PC-3 (cell line): ENCODE measurements at regions not wholly inside any gene's neighbourhood (a gene's known extent, or its start where the extent isn't known, plus 50 kb on each side); places are given as distances from the start of the nearest gene placed in this dataset.
A peak's percentile ranks its signal among the peaks of the same experiment; 100 is the strongest.

Experiments used
- ATAC-seq: fragments of 200-7000 bp; cut with Tn5 transposase; 2 replicates; pipeline ENCODE4 v1.9.1; 2020; ENCODE audit warnings: mild to moderate bottlenecking, moderate library complexity
- BruUV-seq: library from RNA; stranded (reverse); fragments of 400-500 nt; replicated peaks from 2 replicates; lab custom pipeline; 2021; lab: Mats Ljungman, UMichigan
- CTCF ChIA-PET: fragments of 300-600 bp; sonication (Branson Sonifier 250); formaldehyde crosslinking; loops from one replicate; lab custom pipeline; 2022; ENCODE audit warnings: antibody characterized with exemption; lab: Charles Lee
- POLR2A ChIA-PET: fragments of 300-600 bp; sonication (Branson Sonifier 250); formaldehyde crosslinking; loops from one replicate; lab custom pipeline; 2022; ENCODE audit warnings: antibody characterized with exemption; ENCODE audit not compliant: unreplicated experiment; lab: Charles Lee
- DNase-seq: peaks from one replicate; pipeline ENCODE4 v3.0.0-alpha.2; 2015
- H2AFZ ChIP-seq: fragments of 300-600 bp; sonication (generic); 2 replicates; pipeline ENCODE4 v1.6.0; 2016; ENCODE audit warnings: antibody characterized with exemption, low read length
- H3F3A ChIP-seq: fragments of 300-600 bp; sonication (generic); one replicate; pipeline ENCODE4 v1.6.0; 2017; ENCODE audit warnings: antibody characterized with exemption, low read length, control low read depth, mild to moderate bottlenecking; ENCODE audit not compliant: unreplicated experiment
- H3K27ac ChIP-seq: fragments of 300-600 bp; sonication (generic); 2 replicates; pipeline ENCODE4 v1.5.1; 2016; ENCODE audit warnings: mild to moderate bottlenecking, low read length
- H3K27me3 ChIP-seq: fragments of 300-600 bp; sonication (generic); 2 replicates; pipeline ENCODE4 v1.6.1; 2016; ENCODE audit warnings: low read length, mixed read lengths
- H3K36me3 ChIP-seq: fragments of 300-600 bp; sonication (generic); 2 replicates; pipeline ENCODE4 v1.6.1; 2016; ENCODE audit warnings: low read depth, mixed run types, low read length, mixed read lengths
- H3K4me1 ChIP-seq: fragments of 300-600 bp; sonication (generic); 2 replicates; pipeline ENCODE4 v1.5.1; 2016; ENCODE audit warnings: low read length; ENCODE audit not compliant: insufficient read depth
- H3K4me2 ChIP-seq: fragments of 300-600 bp; sonication (generic); 2 replicates; pipeline ENCODE4 v1.6.0; 2016; ENCODE audit warnings: low read length
- H3K4me3 ChIP-seq: fragments of 300-600 bp; sonication (generic); 2 replicates; pipeline ENCODE4 v1.5.1; 2016; ENCODE audit warnings: mild to moderate bottlenecking, low read length, mixed read lengths
- H3K79me2 ChIP-seq: fragments of 300-600 bp; sonication (generic); 2 replicates; pipeline ENCODE4 v1.6.1; 2017; ENCODE audit warnings: low read length, mixed read lengths
- H3K9ac ChIP-seq: fragments of 300-600 bp; sonication (generic); 2 replicates; pipeline ENCODE4 v1.6.0; 2016; ENCODE audit warnings: mild to moderate bottlenecking, low read length
- H3K9me2 ChIP-seq: fragments of 300-600 bp; sonication (generic); replicated peaks from 2 replicates; pipeline ENCODE4 v1.6.1; 2016; ENCODE audit warnings: mixed run types, low read length, mixed read lengths
- H3K9me3 ChIP-seq: fragments of 300-600 bp; sonication (generic); 2 replicates; pipeline ENCODE4 v1.6.1; 2016; ENCODE audit warnings: low read length, mixed read lengths
- H4K20me1 ChIP-seq: fragments of 300-600 bp; sonication (generic); 2 replicates; pipeline ENCODE4 v1.6.1; 2016; ENCODE audit warnings: low read length, mixed read lengths
- CTCF ChIP-seq: fragments of 300-600 bp; sonication (generic); conservative IDR thresholded peaks from 2 replicates; pipeline ENCODE4 v1.5.1; 2017; ENCODE audit warnings: antibody characterized with exemption, low read depth, mild to moderate bottlenecking, low read length
- EZH2 ChIP-seq: fragments of 300-600 bp; sonication (generic); IDR thresholded peaks from one replicate; pipeline ENCODE4 v1.6.1; 2017; ENCODE audit warnings: antibody characterized with exemption, mild to moderate bottlenecking, low read length; ENCODE audit not compliant: unreplicated experiment
- EZH2phosphoT487 ChIP-seq: fragments of 300-600 bp; sonication (generic); IDR thresholded peaks from 2 replicates; pipeline ENCODE4 v1.6.1; 2018; ENCODE audit warnings: mild to moderate bottlenecking, antibody characterized with exemption, low read length, borderline replicate concordance
- intact Hi-C: fragments of 100-400 bp; cut with micrococcal nuclease; formaldehyde crosslinking; loops from 2 replicates; pipeline ENCODE4 v1.9.0; 2023

GRCh38 chr9:78130004-78130403, 98.4 kb upstream of the GNAQ start:
- no peak for ATAC-seq
- H3K4me3 ChIP-seq = no peak overlapping the region
- intact Hi-C loops = no loop called here
- H2AFZ ChIP-seq = no peak overlapping the region
- no peaks in the 10 kb centered on the region for H3F3A ChIP-seq
- H3K9me2 ChIP-seq = no peaks in the 10 kb centered on the region
- no peaks in the 10 kb centered on the region for H3K36me3 ChIP-seq
- CTCF ChIA-PET = no interaction called here
- POLR2A ChIA-PET = no interaction called here
- H3K27ac ChIP-seq = no peak overlapping the region
- H3K4me1 ChIP-seq = no peaks in the 10 kb centered on the region
- no peak overlapping the region for H3K9ac ChIP-seq
- no peaks in the 10 kb centered on the region for H3K27me3 ChIP-seq
- no peaks in the 10 kb centered on the region for H3K79me2 ChIP-seq
- DNase-seq = peak; percentile 25
- H3K9me3 ChIP-seq = no peaks in the 10 kb centered on the region
- TF ChIP-seq CTCF (peak; percentile 39; the same call in 1 of the 2 replicates), EZH2phosphoT487 (no peak)
- H4K20me1 ChIP-seq = no peaks in the 10 kb centered on the region
- BruUV-seq = no TSS peak
- H3K4me2 ChIP-seq = no peak overlapping the region

GRCh38 chr9:78127279-78128225, 95.9 kb upstream of the GNAQ start:
- POLR2A ChIA-PET = no interaction called here
- no peak for ATAC-seq
- BruUV-seq = no TSS peak

More at GRCh38 chr9:78127279-78128225, 95.9 kb upstream of the GNAQ start:
- Histone ChIP-seq H3K4me1 (peaks cover under 1% of the 10 kb centered on the region; the same call in 1 of the 2 replicates), H3K4me2 (no peak overlapping the region), H3K27ac (no peak overlapping the region), H3K4me3 (no peak overlapping the region), H3K27me3 (no peaks in the 10 kb centered on the region), H3K9me3 (no peaks in the 10 kb centered on the region), H4K20me1 (no peaks in the 10 kb centered on the region), H3K9ac (no peak overlapping the region), H3F3A (no peaks in the 10 kb centered on the region), H2AFZ (no peak overlapping the region), H3K36me3 (no peaks in the 10 kb centered on the region), H3K9me2 (no peaks in the 10 kb centered on the region), H3K79me2 (no peaks in the 10 kb centered on the region)
- no peak for DNase-seq
- TF ChIP-seq EZH2phosphoT487 (no peak), CTCF (no peak), EZH2 (no peak)
- intact Hi-C loops = loop anchor here (10.0 kb wide), 1 partner anchor 107 kb away; the partner anchor contains the start of gene CEP78
- CTCF ChIA-PET = no interaction called here
